ENCODE measurements at regions not wholly inside any gene's neighbourhood (a gene's known extent, or its start where the extent isn't known, plus 50 kb on each side); places are given as distances from the start of the nearest gene placed in this dataset.

GRCh38 chr5:159827861-159828260, 88.4 kb upstream of the ADRA1B start:
- DNase-seq (ENCODE audit: insufficient read length, low spot score) (no peak), FAIRE-seq (no peak)

GRCh38 chr5:159832073-159832472, 84.2 kb upstream of the ADRA1B start:
- DNase-seq (ENCODE audit: insufficient read length, low spot score), result no peak
- no peak for FAIRE-seq

- FAIRE-seq, result no peak
- no peak for DNase-seq (ENCODE audit: insufficient read length, low spot score)
These were observed 83.2 kb upstream of the ADRA1B start for GRCh38 chr5:159833088-159833487.

- no peak for FAIRE-seq
- DNase-seq (ENCODE audit: insufficient read length, low spot score), result no peak
These were observed 82.4 kb upstream of the ADRA1B start for GRCh38 chr5:159833846-159834245.

- FAIRE-seq (no peak), DNase-seq (ENCODE audit: insufficient read length, low spot score) (no peak)
These were observed 80.7 kb upstream of the ADRA1B start for GRCh38 chr5:159835548-159835947.

- FAIRE-seq, result no peak
- no peak for DNase-seq (ENCODE audit: insufficient read length, low spot score)
These were observed 79.6 kb upstream of the ADRA1B start for GRCh38 chr5:159836691-159837090.

GRCh38 chr5:159837860-159838259, 78.4 kb upstream of the ADRA1B start:
- DNase-seq (ENCODE audit: insufficient read length, low spot score), result no peak

GRCh38 chr5:159838551-159839222, 77.6 kb upstream of the ADRA1B start:
- FAIRE-seq, result no peak

More at GRCh38 chr5:159837860-159838259, 78.4 kb upstream of the ADRA1B start:
- no peak for FAIRE-seq

GRCh38 chr5:159844267-159845121, 71.8 kb upstream of the ADRA1B start:
- no peak for DNase-seq (ENCODE audit: insufficient read length, low spot score)
- no peak for FAIRE-seq

More at GRCh38 chr5:159838551-159839222, 77.6 kb upstream of the ADRA1B start:
- no peak for DNase-seq (ENCODE audit: insufficient read length, low spot score)

- no peak for FAIRE-seq
- DNase-seq (ENCODE audit: insufficient read length, low spot score), result no peak
These were observed 66.7 kb upstream of the ADRA1B start for GRCh38 chr5:159849437-159850083.

GRCh38 chr5:159850160-159850559, 66.1 kb upstream of the ADRA1B start:
- DNase-seq (ENCODE audit: insufficient read length, low spot score) (no peak), FAIRE-seq (no peak)

GRCh38 chr5:159851053-159851452, 65.2 kb upstream of the ADRA1B start:
- DNase-seq (ENCODE audit: insufficient read length, low spot score) (no peak), FAIRE-seq (no peak)

GRCh38 chr5:159854916-159855315, 61.4 kb upstream of the ADRA1B start:
- no peak for FAIRE-seq
- no peak for DNase-seq (ENCODE audit: insufficient read length, low spot score)

- DNase-seq (ENCODE audit: insufficient read length, low spot score), result no peak
- FAIRE-seq, result no peak
These were observed 60.6 kb upstream of the ADRA1B start for GRCh38 chr5:159855476-159856191.

GRCh38 chr5:159858871-159859270, 57.4 kb upstream of the ADRA1B start:
- FAIRE-seq, result no peak
- DNase-seq (ENCODE audit: insufficient read length, low spot score), result no peak

GRCh38 chr5:159861086-159861485, 55.2 kb upstream of the ADRA1B start:
- FAIRE-seq, result no peak
- DNase-seq (ENCODE audit: insufficient read length, low spot score), result no peak

GRCh38 chr5:159864885-159865691, 51.2 kb upstream of the ADRA1B start:
- DNase-seq (ENCODE audit: insufficient read length, low spot score) (peak; percentile 17), FAIRE-seq (peak; percentile 83)

- DNase-seq (ENCODE audit: insufficient read length, low spot score), result no peak
- FAIRE-seq, result no peak
These were observed 50.2 kb upstream of the ADRA1B start for GRCh38 chr5:159866093-159866492.

All from GM19239 (cell line).